Endothelial cell of umbilical vein (primary cell): ENCODE measurements at regions not wholly inside any gene's neighbourhood (a gene's known extent, or its start where the extent isn't known, plus 50 kb on each side); places are given as distances from the start of the nearest gene placed in this dataset.

Experiments
- BruUV-seq: library from RNA; stranded (reverse); fragments of 400-500 nt; replicated peaks from 2 replicates; lab custom pipeline; 2021; lab: Mats Ljungman, UMichigan
- CTCF ChIA-PET: fragments of 300-600, 350-600 bp; sonication (Branson Sonifier 250); formaldehyde crosslinking; loops from one replicate; lab custom pipeline; 2021; ENCODE audit warnings: antibody characterized with exemption, inconsistent platforms; lab: Charles Lee
- POLR2A ChIA-PET: fragments of 300-600, 350-600 bp; sonication (Branson Sonifier 250); formaldehyde crosslinking; loops from one replicate; lab custom pipeline; 2021; ENCODE audit warnings: antibody characterized with exemption, inconsistent platforms; lab: Charles Lee
- DNase-seq: peaks from one replicate; pipeline ENCODE4 v3.0.0-alpha.2; 2011; ENCODE audit warnings: low read depth, low spot score
- FAIRE-seq: peaks from 2 replicates; lab custom pipeline; 2011; peaks lifted over from hg19 to GRCh38; lab: Jason Lieb, UNC
- H2AFZ ChIP-seq: 2 replicates; pipeline ENCODE4 v1.6.0; 2012; ENCODE audit warnings: low read depth, low read length, control low read depth, inconsistent platforms
- H3K27ac ChIP-seq: 2 replicates; pipeline ENCODE4 v1.5.1; 2011; ENCODE audit warnings: low read depth, mild to moderate bottlenecking, control low read depth, low read length, moderate library complexity; ENCODE audit not compliant: insufficient read depth
- H3K27me3 ChIP-seq, 2 experiments: 2 replicates each; pipeline versions ENCODE4 v1.6.0 to v1.6.1; 2011; ENCODE audit warnings: low read length in 2 of 2, mixed read lengths in 1 of 2; ENCODE audit not compliant: control insufficient read depth in 2 of 2, insufficient read depth in 2 of 2
- H3K36me3 ChIP-seq, 2 experiments: 2 replicates in 1 of 2; 3 replicates in 1 of 2; pipeline ENCODE4 v1.5.1; 2011; ENCODE audit warnings: low read length in 2 of 2, mild to moderate bottlenecking in 1 of 2, moderate library complexity in 1 of 2; ENCODE audit not compliant: control insufficient read depth in 2 of 2, insufficient read depth in 2 of 2; ENCODE audit errors: extremely low read depth in 1 of 2
- H3K4me1 ChIP-seq: 3 replicates; pipeline ENCODE4 v1.5.1; 2011; ENCODE audit warnings: mild to moderate bottlenecking, low read length; ENCODE audit not compliant: control insufficient read depth, insufficient read depth; ENCODE audit errors: extremely low read depth
- H3K4me2 ChIP-seq: 2 replicates; pipeline ENCODE4 v1.6.1; 2011; ENCODE audit warnings: low read length, control low read depth, mixed read lengths; ENCODE audit not compliant: insufficient read depth
- H3K4me3 ChIP-seq, 3 experiments: fragments of 200-600 bp in 1 of 3; sonication (generic), shearing (Covaris generic) in 1 of 3; replicated peaks in 1 of 3; 2 replicates each; pipeline ENCODE4 v1.5.1; 2011 to 2016; ENCODE audit warnings: control low read depth in 3 of 3, low read length in 3 of 3, mild to moderate bottlenecking in 2 of 3, inconsistent platforms in 1 of 3, low read depth in 1 of 3, moderate library complexity in 1 of 3; ENCODE audit not compliant: insufficient read depth in 1 of 3
- H3K79me2 ChIP-seq: 2 replicates; pipeline ENCODE4 v1.6.0; 2012; ENCODE audit warnings: low read length, inconsistent platforms; ENCODE audit not compliant: control insufficient read depth, insufficient read depth
- H3K9ac ChIP-seq: replicated peaks from 2 replicates; pipeline ENCODE3; 2011; ENCODE audit warnings: low read length, control low read depth; ENCODE audit not compliant: insufficient read depth; ENCODE audit errors: extremely low read depth
- H3K9me1 ChIP-seq: replicated peaks from 3 replicates; pipeline ENCODE4 v1.6.0; 2011; ENCODE audit warnings: mild to moderate bottlenecking, low read length; ENCODE audit not compliant: control insufficient read depth, insufficient read depth; ENCODE audit errors: extremely low read depth
- H3K9me3 ChIP-seq: replicated peaks from 2 replicates; pipeline ENCODE4 v1.5.1; 2012; ENCODE audit warnings: low read length, inconsistent platforms; ENCODE audit not compliant: control insufficient read depth, insufficient read depth
- H4K20me1 ChIP-seq: replicated peaks from 2 replicates; pipeline ENCODE3; 2011; ENCODE audit warnings: mild to moderate bottlenecking, low read length; ENCODE audit not compliant: control insufficient read depth, insufficient read depth; ENCODE audit errors: extremely low read depth
- EZH2 ChIP-seq: IDR thresholded peaks from 2 replicates; pipeline ENCODE4 v1.6.1; 2012; ENCODE audit warnings: borderline replicate concordance, low read depth, mild to moderate bottlenecking, moderate library complexity, low read length, inconsistent platforms; ENCODE audit not compliant: severe bottlenecking
- FOS ChIP-seq: IDR thresholded peaks from 2 replicates; pipeline ENCODE4 v1.6.1; 2011; ENCODE audit warnings: mild to moderate bottlenecking, low read length, moderate library complexity, borderline replicate concordance; ENCODE audit not compliant: insufficient read depth
- GATA2 ChIP-seq: IDR thresholded peaks from 2 replicates; pipeline ENCODE4 v1.7.0; 2011; ENCODE audit warnings: low read depth, mild to moderate bottlenecking, moderate library complexity, mixed read lengths, low read length; ENCODE audit not compliant: insufficient read length, insufficient read depth
- JUN ChIP-seq: IDR thresholded peaks from 2 replicates; pipeline ENCODE4 v1.6.1; 2011; ENCODE audit warnings: borderline replicate concordance, low read depth; ENCODE audit not compliant: insufficient read length, insufficient read depth
- MYC ChIP-seq: IDR thresholded peaks from one replicate; pipeline ENCODE4 v1.6.1; 2011; ENCODE audit warnings: mild to moderate bottlenecking, low read depth, low read length
- POLR2A ChIP-seq: IDR thresholded peaks from 2 replicates; pipeline ENCODE4 v1.6.1; 2012; ENCODE audit warnings: low read depth, mild to moderate bottlenecking, control low read depth, low read length
- POLR2AphosphoS5 ChIP-seq: IDR thresholded peaks from 2 replicates; pipeline ENCODE4 v1.6.1; 2012; ENCODE audit warnings: low read depth, mild to moderate bottlenecking, control low read depth, low read length, moderate library complexity; ENCODE audit not compliant: insufficient read depth
- dilution Hi-C: fragments of 300-500 bp; cut with MboI; formaldehyde crosslinking; loops from one replicate; pipeline ENCODE4 v1.15.0; 2019; ENCODE audit warnings: low sequenced_read_pairs; ENCODE audit not compliant: extremely low pct_ligation_motif_present
- intact Hi-C: fragments of 100-400 bp; cut with micrococcal nuclease; formaldehyde crosslinking; loops from one replicate; pipeline ENCODE4 v1.10.0; 2022
- TF ChIP-seq, protein P1 (sequence below): IDR thresholded peaks from 2 replicates; pipeline ENCODE4 v1.6.1; 2011; ENCODE audit not compliant: insufficient read depth, insufficient read length
- TF ChIP-seq, protein P2 (sequence below), 2 donors: IDR thresholded peaks; 1 replicate in 1 of 2; 2 replicates in 1 of 2; pipeline ENCODE4 v1.5.1; 2011; ENCODE audit warnings: low read length in 2 of 2, mild to moderate bottlenecking in 2 of 2, moderate library complexity in 2 of 2, control low read depth in 1 of 2, inconsistent platforms in 1 of 2, low read depth in 1 of 2; ENCODE audit not compliant: insufficient read depth in 1 of 2; ENCODE audit errors: extremely low read depth in 1 of 2

- Histone ChIP-seq H3K9me3 (peaks cover 2% of the 10 kb centered on the region), H3K27me3 (no peaks in the 10 kb centered on the region), H3K4me2 (no peak overlapping the region), H3K36me3 (no peaks in the 10 kb centered on the region), H4K20me1 (no peaks in the 10 kb centered on the region), H3K9me1 (no peaks in the 10 kb centered on the region), H3K9ac (no peak overlapping the region), H2AFZ (no peak overlapping the region), H3K4me1 (no peaks in the 10 kb centered on the region), H3K27ac (no peak overlapping the region), H3K4me3 (no peak overlapping the region), H3K79me2 (no peaks in the 10 kb centered on the region)
- intact Hi-C loops, result no loop called here
- TF ChIP-seq FOS (no peak), EZH2 (no peak), POLR2A (no peak), MYC (no peak), JUN (no peak), POLR2AphosphoS5 (no peak), GATA2 (no peak)
- TF ChIP-seq, protein P1, sequence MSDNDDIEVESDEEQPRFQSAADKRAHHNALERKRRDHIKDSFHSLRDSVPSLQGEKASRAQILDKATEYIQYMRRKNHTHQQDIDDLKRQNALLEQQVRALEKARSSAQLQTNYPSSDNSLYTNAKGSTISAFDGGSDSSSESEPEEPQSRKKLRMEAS, result no peak
- TF ChIP-seq, protein P2, sequence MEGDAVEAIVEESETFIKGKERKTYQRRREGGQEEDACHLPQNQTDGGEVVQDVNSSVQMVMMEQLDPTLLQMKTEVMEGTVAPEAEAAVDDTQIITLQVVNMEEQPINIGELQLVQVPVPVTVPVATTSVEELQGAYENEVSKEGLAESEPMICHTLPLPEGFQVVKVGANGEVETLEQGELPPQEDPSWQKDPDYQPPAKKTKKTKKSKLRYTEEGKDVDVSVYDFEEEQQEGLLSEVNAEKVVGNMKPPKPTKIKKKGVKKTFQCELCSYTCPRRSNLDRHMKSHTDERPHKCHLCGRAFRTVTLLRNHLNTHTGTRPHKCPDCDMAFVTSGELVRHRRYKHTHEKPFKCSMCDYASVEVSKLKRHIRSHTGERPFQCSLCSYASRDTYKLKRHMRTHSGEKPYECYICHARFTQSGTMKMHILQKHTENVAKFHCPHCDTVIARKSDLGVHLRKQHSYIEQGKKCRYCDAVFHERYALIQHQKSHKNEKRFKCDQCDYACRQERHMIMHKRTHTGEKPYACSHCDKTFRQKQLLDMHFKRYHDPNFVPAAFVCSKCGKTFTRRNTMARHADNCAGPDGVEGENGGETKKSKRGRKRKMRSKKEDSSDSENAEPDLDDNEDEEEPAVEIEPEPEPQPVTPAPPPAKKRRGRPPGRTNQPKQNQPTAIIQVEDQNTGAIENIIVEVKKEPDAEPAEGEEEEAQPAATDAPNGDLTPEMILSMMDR (IDR thresholded peaks at IDR 0.05; ENCODE audit: extremely low read depth in 1 of 2, insufficient read depth in 1 of 2, low read depth in 1 of 2, low read length in 2 of 2), result no peak
- dilution Hi-C loops, result no loop called here
- no TSS peak for BruUV-seq
- DNase-seq (no peak), FAIRE-seq (no peak)
- ChIA-PET POLR2A (no interaction called here), CTCF (no interaction called here)
Observed at GRCh38 chr16:73848993-73849392, 447.6 kb upstream of the PSMD7 start.
